ENCODE measurements at regions not wholly inside any gene's neighbourhood (a gene's known extent, or its start where the extent isn't known, plus 50 kb on each side); places are given as distances from the start of the nearest gene placed in this dataset.

DNA sequence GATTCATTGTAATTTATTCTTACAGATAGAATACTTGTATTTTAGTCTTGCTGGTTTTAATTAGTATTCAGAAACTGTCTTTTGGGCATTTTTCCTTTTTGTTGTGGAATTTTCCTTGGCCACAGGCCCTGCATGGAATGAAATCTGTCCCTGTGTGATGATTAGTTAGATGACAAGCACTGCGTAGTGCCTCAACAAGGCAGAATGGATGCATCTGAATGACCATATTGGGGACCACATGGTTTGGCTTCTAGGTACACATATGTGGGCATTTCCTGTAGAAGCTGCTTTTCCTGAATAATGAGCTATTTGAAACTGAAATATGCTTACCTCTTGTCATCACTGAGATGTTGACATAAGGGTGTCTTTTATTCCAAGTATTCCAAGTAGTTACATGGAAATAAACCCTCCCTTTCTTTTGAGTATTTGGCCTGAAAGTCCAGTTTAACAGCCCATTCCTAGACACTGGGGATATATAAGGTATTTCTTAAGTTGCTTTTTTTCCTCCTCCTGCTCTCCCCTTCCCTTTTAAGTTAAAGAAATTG lies 147.3 kb downstream of the YTHDC2 start:
- Histone ChIP-seq H2BK20ac (ENCODE audit: low read depth, low read length) (no peak overlapping the region), H3K18ac (ENCODE audit: low read depth, low read length) (no peak overlapping the region), H3K4me2 (ENCODE audit: low read depth, low read length) (no peak overlapping the region), H3K14ac (replicated peaks; ENCODE audit: low read depth, low read length) (no peak overlapping the region), H4K91ac (ENCODE audit: insufficient read depth, low read depth, low read length) (no peak overlapping the region), H2BK15ac (ENCODE audit: low read depth, low read length) (no peak overlapping the region), H2AK9ac (replicated peaks; ENCODE audit: low read depth, low read length, poor library complexity) (no peak overlapping the region), H3K23ac (ENCODE audit: low read depth, low read length) (no peak overlapping the region), H3K9me1 (ENCODE audit: insufficient read depth, low read length) (no peaks in the 10 kb centered on the region), H3K79me1 (ENCODE audit: low read depth in 1 of 2, low read length in 2 of 2) (no peaks in the 10 kb centered on the region), H3K4me3 (ENCODE audit: insufficient read depth, low read depth, low read length) (no peak overlapping the region), H2BK5ac (ENCODE audit: low read depth, low read length, poor library complexity, severe bottlenecking) (no peak overlapping the region), H3K27ac (ENCODE audit: insufficient read depth, low read length) (no peak overlapping the region), H3K56ac (ENCODE audit: extremely low read depth, insufficient read depth, low read length) (no peak overlapping the region), H3K27me3 (ENCODE audit: control insufficient read depth, insufficient read depth, low read length) (peaks cover 2% of the 10 kb centered on the region; the same call in 1 of the 2 replicates), H4K5ac (ENCODE audit: low read depth, low read length) (no peak overlapping the region), H3K36me3 (ENCODE audit: control insufficient read depth, insufficient read depth, low read length) (no peaks in the 10 kb centered on the region), H3K4me1 (ENCODE audit: control insufficient read depth, insufficient read depth, low read length) (no peaks in the 10 kb centered on the region), H4K20me1 (ENCODE audit: insufficient read depth, low read length) (no peaks in the 10 kb centered on the region), H2AFZ (replicated peaks; ENCODE audit: low read length, poor library complexity) (no peak overlapping the region), H2AK5ac (ENCODE audit: low read depth, low read length) (no peak overlapping the region), H3K9me3 (ENCODE audit: control insufficient read depth, insufficient read depth, low read length) (no peaks in the 10 kb centered on the region), H4K8ac (ENCODE audit: low read depth in 2 of 2, low read length in 2 of 2) (no peak overlapping the region), H2BK120ac (ENCODE audit: low read depth, low read length) (no peak overlapping the region), H3K4ac (ENCODE audit: low read depth, low read length) (no peak overlapping the region), H3K9ac (ENCODE audit: low read depth, low read length) (no peak overlapping the region)
- ATAC-seq (ENCODE audit: low read depth) (no peak), DNase-seq (no peak)
- ChIA-PET CTCF (no interaction called here), POLR2A (ENCODE audit: unreplicated experiment) (no interaction called here)
- no CpG with 5 or more reads among the region's 1 CpG for WGBS, 2 experiments (ENCODE audit: extremely low coverage in 2 of 2, insufficient read length in 1 of 2)
- in situ Hi-C loops (cut with MboI; ENCODE audit: low sequenced_read_pairs) (no loop called here), intact Hi-C loops (cut with micrococcal nuclease) (no loop called here), dilution Hi-C loops (cut with HindIII; ENCODE audit: low sequenced_read_pairs, unreplicated experiment) (no loop called here)
- BruUV-seq (replicated peaks), result no TSS peak
- TF ChIP-seq USF2 (IDR thresholded peaks at IDR 0.05; ENCODE audit: low read depth, low read length) (no peak), MAZ (IDR thresholded peaks at IDR 0.05; ENCODE audit: borderline replicate concordance, low read depth, low read length) (no peak), CEBPB (IDR thresholded peaks at IDR 0.05; ENCODE audit: low read depth, low read length) (no peak)
